ENCODE measurements at regions not wholly inside any gene's neighbourhood (a gene's known extent, or its start where the extent isn't known, plus 50 kb on each side); places are given as distances from the start of the nearest gene placed in this dataset.
"Not testable (repeated sequence)": the region's sequence is repeated elsewhere in the genome, so short reads cannot be mapped to it uniquely, and the experiment has no call there.

- no peak for DNase-seq
Observed at GRCh38 chr2:84212611-84213314, 246.3 kb downstream of the SUCLG1 start.

GRCh38 chr2:84209941-84210340 lies 249.1 kb downstream of the SUCLG1 start:
- no peak for DNase-seq

- DNase-seq = no peak
Observed at GRCh38 chr2:84204995-84205394, 254.1 kb downstream of the SUCLG1 start.

- DNase-seq = no peak
Observed at GRCh38 chr2:84202166-84202565, 256.9 kb downstream of the SUCLG1 start.

- no peak for DNase-seq
Observed at GRCh38 chr2:84201158-84201557, 257.9 kb downstream of the SUCLG1 start.

- no peak for DNase-seq
Observed at GRCh38 chr2:84197901-84198300, 261.2 kb downstream of the SUCLG1 start.

GRCh38 chr2:84194949-84195644 lies 264.0 kb downstream of the SUCLG1 start:
- DNase-seq = no peak

GRCh38 chr2:84194181-84194580 lies 264.9 kb downstream of the SUCLG1 start:
- no peak for DNase-seq

GRCh38 chr2:84187258-84187657 lies 271.8 kb downstream of the SUCLG1 start:
- DNase-seq = no peak

- no peak for DNase-seq
Observed at GRCh38 chr2:84181927-84182326, 277.2 kb downstream of the SUCLG1 start.

GRCh38 chr2:84177733-84178132 lies 281.3 kb downstream of the SUCLG1 start:
- no peak for DNase-seq

- DNase-seq = no peak
Observed at GRCh38 chr2:84175970-84176369, 283.1 kb downstream of the SUCLG1 start.

GRCh38 chr2:84175340-84175739 lies 283.7 kb downstream of the SUCLG1 start:
- no peak for DNase-seq

- no peak for DNase-seq
Observed at GRCh38 chr2:84173041-84173440, 286.0 kb downstream of the SUCLG1 start.

GRCh38 chr2:84170979-84171378 lies 288.1 kb downstream of the SUCLG1 start:
- DNase-seq = no peak

GRCh38 chr2:84169871-84170270 lies 289.2 kb downstream of the SUCLG1 start:
- no peak for DNase-seq

- DNase-seq = not testable (repeated sequence)
Observed at GRCh38 chr2:84168552-84168951, 290.5 kb downstream of the SUCLG1 start.

GRCh38 chr2:84165256-84165655 lies 293.8 kb downstream of the SUCLG1 start:
- DNase-seq = no peak

- DNase-seq = no peak
Observed at GRCh38 chr2:84160453-84160852, 298.6 kb downstream of the SUCLG1 start.

- no peak for DNase-seq
Observed at GRCh38 chr2:84158605-84159004, 300.5 kb downstream of the SUCLG1 start.

- DNase-seq = no peak
Observed at GRCh38 chr2:84152462-84152861, 306.6 kb downstream of the SUCLG1 start.

GRCh38 chr2:84144345-84144744 lies 314.7 kb downstream of the SUCLG1 start:
- no peak for DNase-seq

GRCh38 chr2:84137034-84137433 lies 322.0 kb downstream of the SUCLG1 start:
- DNase-seq = no peak

- DNase-seq = no peak
Observed at GRCh38 chr2:84132370-84132769, 326.7 kb downstream of the SUCLG1 start.
